HK-2 (cell line): ENCODE measurements at regions not wholly inside any gene's neighbourhood (a gene's known extent, or its start where the extent isn't known, plus 50 kb on each side); places are given as distances from the start of the nearest gene placed in this dataset.
"Not testable (repeated sequence)": the region's sequence is repeated elsewhere in the genome, so short reads cannot be mapped to it uniquely, and the experiment has no call there.

Experiments used
- DNase-seq: peaks from one replicate; pipeline ENCODE4 v3.0.0-alpha.2; 2018; ENCODE audit not compliant: unreplicated experiment

- DNase-seq: no peak
These were observed 62.4 kb upstream of the GMDS start for GRCh38 chr6:2307799-2308198.

- DNase-seq: no peak
These were observed 60.5 kb upstream of the GMDS start for GRCh38 chr6:2305951-2306350.

GRCh38 chr6:2302482-2302881 is 57.1 kb upstream of the GMDS start:
- DNase-seq: not testable (repeated sequence)

GRCh38 chr6:2296781-2297180 is 51.4 kb upstream of the GMDS start:
- no peak for DNase-seq
